GM18873 (cell line): ENCODE measurements at regions not wholly inside any gene's neighbourhood (a gene's known extent, or its start where the extent isn't known, plus 50 kb on each side); places are given as distances from the start of the nearest gene placed in this dataset.
"Not testable (repeated sequence)": the region's sequence is repeated elsewhere in the genome, so short reads cannot be mapped to it uniquely, and the experiment has no call there.

ENCODE experiments used
- ATAC-seq: cut with Tn5 transposase; IDR thresholded peaks from one replicate; pipeline ENCODE4 v1.9.1; 2021; ENCODE audit warnings: mild to moderate bottlenecking, moderate library complexity, moderate number of reproducible peaks; ENCODE audit not compliant: unreplicated experiment, low FRiP score

DNA sequence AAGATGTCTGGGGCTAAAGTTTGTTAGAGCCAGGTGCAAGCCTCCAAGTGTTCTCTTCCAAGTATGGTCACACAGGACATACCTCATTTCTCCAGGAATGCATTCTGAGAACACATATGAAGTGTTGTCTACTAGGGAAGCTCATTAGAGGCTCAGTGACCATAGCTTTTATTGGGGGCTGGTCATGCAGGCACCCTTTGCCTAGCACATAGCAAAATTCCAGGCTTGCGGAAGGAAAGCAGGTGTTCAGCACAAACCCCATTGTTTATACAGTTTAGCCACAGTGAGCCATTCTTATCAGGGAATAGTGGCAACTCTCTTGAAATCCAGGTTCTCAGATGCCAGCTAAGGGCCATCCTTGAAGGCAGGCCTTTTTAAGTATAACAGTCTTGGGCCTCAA, 112.1 kb upstream of the XIST start:
- ATAC-seq: no peak

- no peak for ATAC-seq
Measured at GRCh38 chrX:73963682-73964081, 111.2 kb upstream of the XIST start.

DNA sequence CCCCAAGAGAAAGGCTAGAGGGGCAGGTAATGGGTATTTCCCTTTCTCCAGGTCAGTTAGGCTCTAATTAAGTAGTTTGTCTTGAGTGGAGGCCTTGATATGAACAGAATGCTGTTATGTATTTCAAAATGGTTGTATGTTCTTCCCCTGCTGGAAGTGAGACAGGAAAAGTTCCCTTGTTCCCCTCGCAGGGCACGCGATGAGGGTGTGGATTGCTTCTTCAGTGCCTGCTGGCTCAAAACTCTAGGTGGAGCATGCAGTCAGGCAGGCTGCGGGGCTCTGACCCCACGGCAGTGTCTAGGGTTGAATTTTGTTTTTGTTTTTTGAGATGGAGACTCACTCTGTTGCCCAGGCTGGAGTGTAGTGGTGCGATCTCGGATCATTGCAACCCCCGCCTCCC, 110.4 kb upstream of the XIST start:
- no peak for ATAC-seq

DNA sequence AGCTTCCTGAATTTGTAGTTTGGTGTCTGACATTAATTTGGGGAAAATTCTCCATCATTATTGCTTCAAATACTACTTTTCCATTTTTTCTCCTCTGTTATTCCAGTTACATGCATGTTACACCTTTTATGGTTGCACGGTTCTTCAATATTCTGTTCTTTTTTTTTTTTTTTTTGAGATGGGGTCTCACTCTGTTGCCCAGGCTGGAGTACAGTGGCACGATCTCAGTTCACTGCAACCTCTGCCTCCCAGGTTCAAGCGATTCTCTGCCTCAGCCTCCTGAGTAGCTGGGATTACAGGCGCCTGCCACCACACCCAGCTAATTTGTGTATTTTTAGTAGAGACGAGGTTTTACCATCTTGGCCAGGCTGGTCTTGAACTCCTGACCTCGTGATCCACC, 109.4 kb upstream of the XIST start:
- not testable (repeated sequence) for ATAC-seq

DNA sequence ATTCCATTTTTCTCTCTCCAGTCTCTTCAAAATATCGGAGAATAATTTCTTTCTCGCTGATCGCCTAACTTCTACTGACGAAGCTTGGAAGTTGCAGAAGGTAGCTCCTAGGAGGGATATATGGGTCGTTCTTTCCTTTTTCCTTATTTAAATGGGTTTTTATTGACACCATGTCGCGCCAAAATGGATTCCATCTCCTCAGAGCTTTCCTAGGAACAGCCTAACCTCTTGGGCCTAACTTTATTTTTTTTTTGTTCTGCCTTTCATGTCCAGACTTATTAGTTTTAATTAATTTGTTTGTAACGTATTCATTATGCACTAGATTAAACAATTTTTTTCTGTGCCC, 92.0 kb upstream of the XIST start:
- no peak for ATAC-seq

DNA sequence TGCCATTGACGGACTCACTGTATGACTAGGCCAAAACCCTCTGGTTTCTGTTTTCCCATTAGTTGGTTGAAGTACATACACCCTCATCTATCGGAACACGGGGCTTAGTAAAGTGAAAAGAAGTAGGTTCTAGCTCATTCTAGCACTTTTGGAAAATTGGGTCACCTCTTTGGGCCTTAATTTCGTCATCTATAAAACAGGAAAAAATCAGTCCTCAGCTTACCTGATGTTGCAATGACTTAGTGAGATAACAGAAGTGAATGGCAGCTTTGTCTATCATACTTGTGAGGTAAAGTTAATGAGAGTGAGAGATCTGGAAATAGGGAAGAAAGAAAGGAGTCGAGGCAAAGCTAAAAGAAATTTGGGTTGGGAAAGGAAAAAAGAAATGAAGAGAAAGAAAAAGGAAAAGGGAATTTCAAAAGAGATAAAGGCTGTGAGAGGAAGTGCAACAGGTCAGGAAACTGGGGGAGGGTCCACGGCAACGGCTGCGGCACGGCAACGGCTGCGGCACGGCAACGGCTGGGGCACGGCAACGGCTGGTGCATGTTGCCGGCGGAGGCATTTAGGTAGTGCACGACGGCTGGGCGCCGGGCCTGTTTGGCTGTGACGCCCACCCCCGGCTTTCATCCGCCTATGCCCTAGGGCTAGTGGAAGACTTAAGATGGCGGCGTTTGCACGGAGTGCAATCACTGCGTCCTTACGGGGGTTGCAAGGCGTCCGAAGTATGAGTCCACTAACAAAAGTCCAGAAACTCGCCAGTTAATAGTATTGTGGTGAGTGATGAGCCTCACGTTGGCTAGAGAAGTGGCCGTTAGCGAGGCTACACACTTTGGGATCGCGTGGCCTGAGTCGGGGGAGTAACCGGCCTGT, 91.4 kb upstream of the XIST start:
- peak; percentile 99 for ATAC-seq

DNA sequence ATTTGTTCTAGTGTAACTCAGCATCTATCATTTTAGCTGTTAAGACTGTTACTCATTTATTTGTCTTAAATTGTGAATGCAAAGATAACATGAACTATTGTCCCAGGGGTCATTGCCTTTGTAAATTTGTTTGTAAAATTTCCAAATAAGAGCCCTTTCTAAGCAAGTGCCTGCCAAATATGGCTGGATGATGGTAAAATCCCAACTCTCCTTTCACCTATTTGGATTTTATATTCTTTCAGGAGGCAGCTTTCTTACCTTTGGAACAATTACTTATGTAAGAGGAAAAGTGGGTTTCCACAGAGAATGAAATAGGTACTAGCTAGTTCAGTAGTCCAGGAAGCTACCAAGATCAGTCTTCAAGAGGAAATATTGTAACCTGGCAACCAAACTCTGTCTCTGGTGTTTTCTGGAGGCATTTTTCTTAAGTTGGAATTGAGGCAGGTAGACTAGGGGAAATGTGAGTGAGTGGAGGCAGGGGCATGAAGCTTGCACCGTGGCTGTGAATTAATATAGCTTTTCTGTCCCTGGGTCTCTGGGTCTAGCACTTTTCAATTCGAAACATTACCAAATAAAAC, 88.5 kb upstream of the XIST start:
- no peak for ATAC-seq

DNA sequence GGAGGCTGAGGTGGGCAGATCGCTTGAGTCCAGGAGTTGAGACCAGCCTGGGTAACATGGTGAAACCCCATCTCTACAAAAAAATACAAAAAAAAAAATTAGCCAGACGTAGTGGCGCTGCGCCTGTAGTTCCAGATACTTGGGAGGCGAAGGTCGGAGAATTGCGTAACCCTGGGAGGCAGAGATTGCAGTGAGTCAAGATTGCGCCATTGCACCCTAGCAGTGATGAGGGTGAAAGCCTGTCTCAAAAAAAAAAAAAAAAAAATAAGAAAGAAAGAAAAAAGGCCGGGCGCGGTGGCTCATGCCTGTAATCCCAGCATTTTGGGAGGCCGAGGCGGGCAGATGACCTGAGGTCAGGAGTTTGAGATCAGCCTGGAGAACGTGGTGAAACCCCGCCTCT, 85.3 kb upstream of the XIST start:
- ATAC-seq: not testable (repeated sequence)

GRCh38 chrX:73932522-73932921, 80.0 kb upstream of the XIST start:
- ATAC-seq: no peak

GRCh38 chrX:73930300-73930699, 77.8 kb upstream of the XIST start:
- no peak for ATAC-seq

GRCh38 chrX:73922856-73923455, 70.4 kb upstream of the XIST start:
- no peak for ATAC-seq

GRCh38 chrX:73916931-73917667, 64.6 kb upstream of the XIST start:
- ATAC-seq: no peak

GRCh38 chrX:73916489-73916888, 64.0 kb upstream of the XIST start:
- no peak for ATAC-seq

GRCh38 chrX:73914792-73915191, 62.3 kb upstream of the XIST start:
- not testable (repeated sequence) for ATAC-seq

GRCh38 chrX:73913580-73913979, 61.1 kb upstream of the XIST start:
- no peak for ATAC-seq

DNA sequence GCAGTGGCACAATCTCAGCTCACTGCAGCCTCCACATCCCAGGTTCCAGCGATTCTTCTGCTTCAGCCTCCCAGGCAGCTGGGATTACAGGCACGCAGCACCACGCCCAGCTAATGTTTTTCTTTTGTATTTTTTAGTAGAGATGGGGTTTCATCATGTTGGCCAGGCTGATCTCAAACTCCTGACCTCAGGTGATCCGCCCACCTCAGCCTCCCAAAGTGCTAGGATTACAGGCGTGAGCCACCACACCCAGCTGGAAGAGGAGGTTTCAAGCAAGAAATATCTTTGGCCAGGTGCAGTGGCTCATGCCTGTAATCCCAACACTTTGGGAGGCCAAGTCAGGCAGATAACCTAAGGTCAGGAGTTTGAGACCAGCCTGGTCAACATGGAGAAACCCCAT, 59.4 kb upstream of the XIST start:
- not testable (repeated sequence) for ATAC-seq

DNA sequence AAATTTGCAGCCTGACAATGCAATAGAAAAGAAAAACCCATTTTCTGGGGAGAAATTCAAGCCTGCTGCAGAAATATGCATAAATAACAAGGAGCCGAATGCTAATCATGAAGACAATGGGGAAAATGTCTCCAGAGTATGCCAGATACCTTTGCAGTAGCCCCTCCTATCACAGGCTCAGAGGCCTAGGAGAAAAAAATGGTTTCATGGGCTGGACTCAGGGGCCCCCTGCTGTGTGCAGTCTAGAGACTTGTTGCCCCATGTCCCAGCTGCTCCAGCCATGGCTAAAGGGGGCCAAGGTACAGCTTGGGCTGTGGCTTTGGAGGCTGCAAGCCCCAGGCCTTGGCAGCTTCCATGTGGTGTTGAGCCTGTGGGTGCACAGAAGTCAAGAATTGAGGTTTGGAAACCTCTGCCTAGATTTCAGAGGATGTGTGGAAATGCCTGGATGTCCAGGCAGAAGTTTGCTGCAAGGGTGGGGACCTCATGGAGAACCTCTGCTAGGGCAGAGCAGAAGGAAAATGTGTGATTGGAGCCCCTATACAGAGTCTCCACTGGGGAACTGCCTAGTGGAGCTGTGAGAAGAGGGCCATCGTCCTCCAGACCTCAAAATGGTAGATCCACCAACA, 53.3 kb upstream of the XIST start:
- not testable (repeated sequence) for ATAC-seq

- no peak for ATAC-seq
Measured at GRCh38 chrX:73903941-73904340, 51.4 kb upstream of the XIST start.
